Gastroesophageal sphincter (tissue), 3 donors: ENCODE measurements at regions not wholly inside any gene's neighbourhood (a gene's known extent, or its start where the extent isn't known, plus 50 kb on each side); places are given as distances from the start of the nearest gene placed in this dataset.

Experiments used
- CTCF ChIP-seq, 4 experiments: fragments of 200-600 bp in 2 of 4; fragments of 450-650 bp in 2 of 4; sonication (generic) in 1 of 4; IDR thresholded peaks; one replicate each; pipeline ENCODE4 v1.5.1; 2017 to 2019; ENCODE audit warnings: antibody characterized with exemption in 4 of 4, mild to moderate bottlenecking in 2 of 4, moderate library complexity in 2 of 4
- EP300 ChIP-seq: sonication (generic); formaldehyde crosslinking; IDR thresholded peaks from one replicate; pipeline ENCODE4 v1.6.1; 2017; ENCODE audit warnings: antibody characterized with exemption, mild to moderate bottlenecking
- POLR2A ChIP-seq, 2 donors: fragments of 450-650 bp; IDR thresholded peaks; one replicate each; pipeline ENCODE4 v1.6.1; 2017; ENCODE audit warnings: antibody characterized with exemption in 2 of 2, mild to moderate bottlenecking in 2 of 2, moderate library complexity in 1 of 2

- TF ChIP-seq CTCF (IDR thresholded peaks at IDR 0.05), result no peak
- no peak for TF ChIP-seq POLR2A (IDR thresholded peaks at IDR 0.05)
- TF ChIP-seq EP300, result no peak
Observed at GRCh38 chr6:44737829-44738528, 350.5 kb downstream of the CDC5L start.
